Stomach (tissue), 8 donors: ENCODE measurements at regions not wholly inside any gene's neighbourhood (a gene's known extent, or its start where the extent isn't known, plus 50 kb on each side); places are given as distances from the start of the nearest gene placed in this dataset.
A peak's percentile ranks its signal among the peaks of the same experiment; 100 is the strongest.
"Not testable (repeated sequence)": the region's sequence is repeated elsewhere in the genome, so short reads cannot be mapped to it uniquely, and the experiment has no call there.

Experiments used
- DNase-seq, 2 donors: peaks; one replicate each; pipeline versions ENCODE4 v3.0.0 to v3.0.0-alpha.2; 2013 to 2019
- H3K27ac ChIP-seq, 5 donors: fragments of 200-600 bp in 4 of 5; sonication (generic) in 4 of 5; one replicate each; pipeline ENCODE4 v1.5.1; 2013 to 2019; ENCODE audit warnings: mild to moderate bottlenecking in 1 of 5, moderate library complexity in 1 of 5
- H3K27me3 ChIP-seq, 3 donors: fragments of 200-600 bp; sonication (generic); one replicate each; pipeline ENCODE4 v1.5.1; 2017 to 2019; ENCODE audit warnings: mixed run types in 1 of 3
- H3K36me3 ChIP-seq, 4 donors: fragments of 200-600 bp; sonication (generic); 1 replicate in 3 of 4; 2 replicates in 1 of 4; pipeline ENCODE4 v1.5.1; 2016 to 2019
- H3K4me1 ChIP-seq, 4 donors: fragments of 200-600 bp; sonication (generic); one replicate each; pipeline ENCODE4 v1.5.1; 2016 to 2019
- H3K4me3 ChIP-seq, 4 donors: fragments of 200-600 bp; sonication (generic) in 3 of 4; one replicate each; pipeline ENCODE4 v1.5.1; 2016 to 2019; ENCODE audit warnings: mild to moderate bottlenecking in 1 of 4
- H3K9me3 ChIP-seq, 4 donors: fragments of 200-600 bp; sonication (generic); one replicate each; pipeline ENCODE4 v1.5.1; 2016 to 2019
- EP300 ChIP-seq: sonication (generic); formaldehyde crosslinking; IDR thresholded peaks from one replicate; pipeline ENCODE4 v1.6.1; 2017; ENCODE audit warnings: antibody characterized with exemption
- POLR2A ChIP-seq, 4 donors: fragments of 450-650 bp; IDR thresholded peaks; one replicate each; pipeline ENCODE4 v1.6.1; 2016; ENCODE audit warnings: antibody characterized with exemption in 4 of 4, control low read depth in 2 of 4, mild to moderate bottlenecking in 1 of 4, moderate library complexity in 1 of 4
- POLR2AphosphoS5 ChIP-seq, 3 donors: sonication (generic); formaldehyde crosslinking; IDR thresholded peaks; one replicate each; pipeline ENCODE4 v1.6.1; 2016; ENCODE audit warnings: antibody characterized with exemption in 3 of 3
- WGBS, 5 donors: extraction: QIAGEN DNeasy Blood & Tissue Kit in 3 of 5; methylation state at CpG; one replicate each; pipeline versions ENCODE4 v1.1.5 to v1.1.7; 2013 to 2018; 5-methylcytosine and 5-hydroxymethylcytosine counted together
- intact Hi-C: fragments of 100-400 bp; cut with DNase I; formaldehyde crosslinking; loops from one replicate; pipeline ENCODE4 v1.15.1; 2023; ENCODE audit warnings: low total_unique reads
- TF ChIP-seq, protein P1 (sequence below), 7 experiments: fragments of 450-650 bp in 4 of 7; fragments of 200-600 bp in 3 of 7; sonication (generic) in 3 of 7; IDR thresholded peaks; one replicate each; pipeline ENCODE4 v1.5.1; 2016 to 2019; ENCODE audit warnings: antibody characterized with exemption in 7 of 7, control low read depth in 2 of 7, mild to moderate bottlenecking in 1 of 7
- donor health status: healthy with polysubstance abuse.
- donor health status: Bipolar disorder and iron deficiency.
- donor health status: healthy.

DNA sequence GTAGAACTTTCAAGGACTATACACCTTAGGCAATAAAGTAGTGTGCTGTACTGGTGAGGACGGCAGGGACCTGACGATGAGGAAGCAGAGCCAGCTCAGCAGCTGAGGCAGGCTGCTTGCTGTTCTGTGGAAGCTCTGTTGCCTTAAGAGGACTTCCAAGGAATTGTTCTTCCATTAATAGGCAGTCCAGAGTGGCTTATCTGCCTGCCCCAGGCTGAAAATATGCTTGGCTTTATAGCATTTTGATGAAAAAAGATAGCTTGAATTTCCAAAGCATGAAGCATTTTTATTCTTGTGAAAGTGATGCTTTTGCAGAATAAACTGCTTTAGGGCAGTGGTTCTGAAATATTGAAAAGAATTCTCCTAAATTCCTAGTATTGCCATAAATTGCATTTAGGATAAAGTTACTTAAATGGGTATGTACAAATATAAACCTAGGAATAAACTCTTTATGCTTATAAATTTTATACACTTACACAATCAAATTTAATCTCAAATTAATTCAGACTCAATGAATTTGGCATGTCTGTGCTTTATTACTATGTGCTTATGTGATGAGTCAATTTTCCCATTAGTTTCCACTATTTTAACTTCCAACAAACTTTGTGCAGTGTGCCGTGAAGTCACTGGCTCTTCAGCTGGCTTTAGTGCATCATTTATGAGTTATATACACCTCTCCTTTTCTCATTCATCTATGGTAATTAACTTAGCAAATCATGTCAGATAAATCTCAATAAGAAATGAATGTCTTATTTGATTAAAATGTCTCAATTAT is 231.0 kb upstream of the RASGRP1 start:
- no peaks in the 10 kb centered on the region for H3K27me3 ChIP-seq
- WGBS, 5 donors: 42 to 57% (median 46%) methylated on average over 3 of the region's 3 CpGs
- no peaks in the 10 kb centered on the region for H3K4me1 ChIP-seq
- no peaks in the 10 kb centered on the region for H3K36me3 ChIP-seq
- H3K27ac ChIP-seq: no peak overlapping the region
- peaks cover 0 to 14% (median 3%) of the 10 kb centered on the region in 4 donors for H3K9me3 ChIP-seq
- H3K4me3 ChIP-seq: no peak overlapping the region
- no peak for DNase-seq
- intact Hi-C loops: no loop called here
- TF ChIP-seq POLR2A (IDR thresholded peaks at IDR 0.05) (no peak), EP300 (no peak), POLR2AphosphoS5 (IDR thresholded peaks at IDR 0.05) (no peak)
- TF ChIP-seq, protein P1, sequence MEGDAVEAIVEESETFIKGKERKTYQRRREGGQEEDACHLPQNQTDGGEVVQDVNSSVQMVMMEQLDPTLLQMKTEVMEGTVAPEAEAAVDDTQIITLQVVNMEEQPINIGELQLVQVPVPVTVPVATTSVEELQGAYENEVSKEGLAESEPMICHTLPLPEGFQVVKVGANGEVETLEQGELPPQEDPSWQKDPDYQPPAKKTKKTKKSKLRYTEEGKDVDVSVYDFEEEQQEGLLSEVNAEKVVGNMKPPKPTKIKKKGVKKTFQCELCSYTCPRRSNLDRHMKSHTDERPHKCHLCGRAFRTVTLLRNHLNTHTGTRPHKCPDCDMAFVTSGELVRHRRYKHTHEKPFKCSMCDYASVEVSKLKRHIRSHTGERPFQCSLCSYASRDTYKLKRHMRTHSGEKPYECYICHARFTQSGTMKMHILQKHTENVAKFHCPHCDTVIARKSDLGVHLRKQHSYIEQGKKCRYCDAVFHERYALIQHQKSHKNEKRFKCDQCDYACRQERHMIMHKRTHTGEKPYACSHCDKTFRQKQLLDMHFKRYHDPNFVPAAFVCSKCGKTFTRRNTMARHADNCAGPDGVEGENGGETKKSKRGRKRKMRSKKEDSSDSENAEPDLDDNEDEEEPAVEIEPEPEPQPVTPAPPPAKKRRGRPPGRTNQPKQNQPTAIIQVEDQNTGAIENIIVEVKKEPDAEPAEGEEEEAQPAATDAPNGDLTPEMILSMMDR (IDR thresholded peaks at IDR 0.05): no peak

DNA sequence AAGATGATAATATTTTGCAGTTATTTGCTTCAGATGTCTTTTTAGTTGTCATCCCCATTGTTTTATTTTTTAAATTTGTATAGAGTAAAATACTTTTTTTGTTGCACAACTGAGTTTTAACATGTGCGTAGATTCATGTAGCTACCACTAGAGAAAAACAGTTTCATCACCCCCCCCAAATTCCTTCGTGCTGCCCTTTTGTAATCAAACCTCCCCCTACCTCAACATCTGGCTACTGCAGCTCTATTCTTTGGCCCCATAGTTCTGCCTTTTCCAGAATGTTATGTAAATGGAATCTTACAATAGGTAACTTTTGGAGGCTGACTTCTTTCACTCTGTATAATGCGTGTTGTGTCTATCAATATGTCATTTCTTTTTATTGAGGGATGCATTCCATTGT is 232.0 kb upstream of the RASGRP1 start:
- Histone ChIP-seq H3K9me3 (peaks cover 0 to 14% (median 3%) of the 10 kb centered on the region in 4 donors), H3K27ac (no peak overlapping the region), H3K4me3 (no peak overlapping the region), H3K36me3 (no peaks in the 10 kb centered on the region), H3K27me3 (no peaks in the 10 kb centered on the region), H3K4me1 (no peaks in the 10 kb centered on the region)
- WGBS, 5 donors: 77 to 87% (median 85%) methylated on average over 3 of the region's 3 CpGs
- DNase-seq: no peak
- intact Hi-C loops: no loop called here
- TF ChIP-seq EP300: no peak
- no peak for TF ChIP-seq POLR2A (IDR thresholded peaks at IDR 0.05)
- TF ChIP-seq, protein P1 (IDR thresholded peaks at IDR 0.05): no peak
- TF ChIP-seq POLR2AphosphoS5 (IDR thresholded peaks at IDR 0.05): no peak

DNA sequence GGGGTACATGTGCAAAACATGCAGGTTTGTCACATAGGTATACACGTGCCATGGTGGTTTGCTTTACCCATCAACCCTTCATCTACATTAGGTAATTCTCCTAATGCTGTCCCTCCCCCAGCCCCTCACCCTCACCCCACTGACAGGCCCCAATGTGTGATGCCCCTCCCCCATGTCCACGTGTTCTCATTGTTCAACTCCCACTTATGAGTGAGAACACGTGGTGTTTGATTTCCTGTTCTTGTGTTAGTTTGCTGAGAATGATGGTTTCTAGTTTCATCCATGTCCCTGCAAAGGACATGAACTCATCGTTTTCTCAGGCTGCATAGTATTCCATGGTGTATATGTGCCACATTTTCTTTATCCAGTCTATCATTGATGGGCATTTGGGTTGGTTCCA is 232.9 kb upstream of the RASGRP1 start:
- WGBS, 5 donors: 75 to 93% (median 85%) methylated on average over 4 of the region's 4 CpGs
- H3K4me3 ChIP-seq, H3K27me3 ChIP-seq, DNase-seq, intact Hi-C loops, H3K36me3 ChIP-seq, H3K4me1 ChIP-seq, H3K27ac ChIP-seq: not testable (repeated sequence)
- peaks cover 0 to 14% (median 3%) of the 10 kb centered on the region in 4 donors for H3K9me3 ChIP-seq

DNA sequence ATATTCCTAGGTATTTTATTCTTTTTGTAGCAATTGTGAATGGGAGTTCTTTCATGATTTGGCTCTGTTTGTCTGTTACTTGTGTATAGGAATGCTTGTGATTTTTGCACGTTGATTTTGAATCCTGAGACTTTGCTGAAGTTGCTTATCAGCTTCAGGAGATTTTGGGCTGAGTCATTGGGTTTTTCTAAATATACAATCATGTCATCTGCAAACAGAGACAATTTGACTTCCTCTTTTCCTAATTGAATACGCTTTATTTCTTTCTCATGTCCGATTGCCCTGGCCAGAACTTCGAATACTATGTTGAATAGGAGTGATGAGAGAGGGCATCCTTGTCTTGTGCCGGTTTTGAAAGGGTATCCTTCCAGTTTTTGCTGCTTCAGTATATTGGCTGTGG is 234.6 kb upstream of the RASGRP1 start:
- WGBS, 5 donors: 69 to 77% (median 71%) methylated on average over 5 of the region's 5 CpGs
- H3K27me3 ChIP-seq: peaks cover 0 to 11% (median 6%) of the 10 kb centered on the region in 3 donors
- H3K36me3 ChIP-seq, H3K4me3 ChIP-seq, H3K4me1 ChIP-seq, DNase-seq, intact Hi-C loops, H3K27ac ChIP-seq: not testable (repeated sequence)
- peaks cover 0 to 14% (median 3%) of the 10 kb centered on the region in 4 donors for H3K9me3 ChIP-seq

DNA sequence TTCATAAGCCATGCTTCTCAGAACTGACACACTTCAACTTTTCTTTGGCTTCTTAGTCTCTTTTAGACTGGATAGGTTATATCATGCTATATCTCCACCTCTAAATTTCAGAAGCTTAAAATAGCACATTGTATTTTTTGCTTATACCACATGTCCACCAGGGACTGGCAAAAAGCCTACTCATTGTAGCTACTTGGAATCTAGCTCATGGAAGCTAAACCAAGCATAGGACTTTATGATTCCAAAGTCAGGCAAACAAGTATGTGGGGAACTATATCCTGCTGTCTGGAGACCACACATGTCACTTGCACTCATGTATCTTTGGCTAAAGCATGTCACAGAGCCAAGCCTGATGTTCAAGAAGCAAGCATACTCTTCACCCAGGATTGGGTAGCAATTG is 245.0 kb upstream of the RASGRP1 start:
- H3K27me3 ChIP-seq: peaks cover 0 to 4% (median 0%) of the 10 kb centered on the region in 3 donors
- intact Hi-C loops: loop anchor here (10.0 kb wide), 1 partner anchor 945 kb away; no protein-coding TSS in a partner anchor

More for the DNA sequence above, 245.0 kb upstream of the RASGRP1 start:
- H3K4me3 ChIP-seq: no peak overlapping the region
- H3K9me3 ChIP-seq: no peaks in the 10 kb centered on the region
- peak in 1 of 2 donors; percentile 11 for DNase-seq
- no peaks in the 10 kb centered on the region for H3K4me1 ChIP-seq
- TF ChIP-seq POLR2AphosphoS5 (IDR thresholded peaks at IDR 0.05) (no peak), EP300 (no peak), POLR2A (IDR thresholded peaks at IDR 0.05) (no peak)
- TF ChIP-seq, protein P1 (IDR thresholded peaks at IDR 0.05): no peak
- no peaks in the 10 kb centered on the region for H3K36me3 ChIP-seq
- no peak overlapping the region for H3K27ac ChIP-seq
